Calu3 (cell line): ENCODE measurements at regions not wholly inside any gene's neighbourhood (a gene's known extent, or its start where the extent isn't known, plus 50 kb on each side); places are given as distances from the start of the nearest gene placed in this dataset.

Experiments
- BruUV-seq: library from RNA; stranded (reverse); fragments of 400-500 nt; replicated peaks from 2 replicates; lab custom pipeline; 2021; lab: Mats Ljungman, UMichigan
- CTCF ChIA-PET: fragments of 300-600 bp; sonication (Branson Sonifier 250); formaldehyde crosslinking; loops from one replicate; lab custom pipeline; 2022; ENCODE audit warnings: antibody characterized with exemption; lab: Charles Lee
- DNase-seq: peaks from one replicate; pipeline ENCODE4 v3.0.0; 2022
- H3K27ac Mint-ChIP-seq: one replicate; pipeline ENCODE4 v1.8.0; 2022; ENCODE audit warnings: mixed read lengths; ENCODE audit not compliant: unreplicated experiment
- H3K27me3 Mint-ChIP-seq: one replicate; pipeline ENCODE4 v1.8.0; 2022; ENCODE audit warnings: mixed read lengths; ENCODE audit not compliant: unreplicated experiment
- H3K36me3 Mint-ChIP-seq: one replicate; pipeline ENCODE4 v1.8.0; 2022; ENCODE audit warnings: mild to moderate bottlenecking, moderate library complexity, mixed read lengths; ENCODE audit not compliant: insufficient read depth, unreplicated experiment
- H3K4me1 Mint-ChIP-seq: one replicate; pipeline ENCODE4 v1.8.0; 2022; ENCODE audit warnings: mild to moderate bottlenecking, low read depth, mixed read lengths; ENCODE audit not compliant: unreplicated experiment
- H3K4me3 Mint-ChIP-seq: one replicate; pipeline ENCODE4 v1.8.0; 2022; ENCODE audit warnings: mild to moderate bottlenecking, low read depth, moderate library complexity, mixed read lengths; ENCODE audit not compliant: unreplicated experiment
- H3K9me3 Mint-ChIP-seq: one replicate; pipeline ENCODE4 v1.8.0; 2022; ENCODE audit warnings: low read depth, mixed read lengths; ENCODE audit not compliant: unreplicated experiment
- CTCF ChIP-seq: fragments of 200-600 bp; IDR thresholded peaks from one replicate; pipeline ENCODE4 v1.8.0; 2022; ENCODE audit warnings: antibody characterized with exemption; ENCODE audit not compliant: unreplicated experiment
- intact Hi-C: fragments of 100-400 bp; cut with micrococcal nuclease; formaldehyde crosslinking; loops from one replicate; pipeline ENCODE4 v1.10.0; 2022; ENCODE audit not compliant: unreplicated experiment

- Mint-ChIP-seq H3K27me3 (peaks cover 88% of the 10 kb centered on the region), H3K9me3 (no peaks in the 10 kb centered on the region), H3K36me3 (no peaks in the 10 kb centered on the region), H3K4me1 (peaks cover 12% of the 10 kb centered on the region), H3K27ac (no peak overlapping the region), H3K4me3 (no peak overlapping the region)
- BruUV-seq = no TSS peak
- no peak for TF ChIP-seq CTCF
- intact Hi-C loops = no loop called here
- CTCF ChIA-PET = no interaction called here
- DNase-seq = no peak
These were observed 347.2 kb downstream of the MATN1 start for GRCh38 chr1:30376054-30376697.

GRCh38 chr1:30375156-30375555 is 348.2 kb downstream of the MATN1 start:
- H3K36me3 Mint-ChIP-seq = no peaks in the 10 kb centered on the region
- H3K9me3 Mint-ChIP-seq = no peaks in the 10 kb centered on the region
- H3K4me3 Mint-ChIP-seq = no peak overlapping the region
- H3K27ac Mint-ChIP-seq = no peak overlapping the region
- no TSS peak for BruUV-seq
- intact Hi-C loops = no loop called here
- peaks cover 9% of the 10 kb centered on the region for H3K4me1 Mint-ChIP-seq
- no peak for TF ChIP-seq CTCF
- CTCF ChIA-PET = no interaction called here
- DNase-seq = no peak
- H3K27me3 Mint-ChIP-seq = peaks cover 91% of the 10 kb centered on the region

GRCh38 chr1:30374400-30375070 is 348.9 kb downstream of the MATN1 start:
- H3K9me3 Mint-ChIP-seq = no peaks in the 10 kb centered on the region
- no TSS peak for BruUV-seq
- intact Hi-C loops = no loop called here
- H3K36me3 Mint-ChIP-seq = no peaks in the 10 kb centered on the region
- DNase-seq = no peak
- CTCF ChIA-PET = no interaction called here
- H3K4me3 Mint-ChIP-seq = no peak overlapping the region
- H3K4me1 Mint-ChIP-seq = peaks cover 3% of the 10 kb centered on the region
- no peak for TF ChIP-seq CTCF
- peaks cover 89% of the 10 kb centered on the region for H3K27me3 Mint-ChIP-seq
- no peak overlapping the region for H3K27ac Mint-ChIP-seq

GRCh38 chr1:30373471-30374399 is 349.6 kb downstream of the MATN1 start:
- no TSS peak for BruUV-seq
- Mint-ChIP-seq H3K27ac (no peak overlapping the region), H3K36me3 (no peaks in the 10 kb centered on the region), H3K9me3 (no peaks in the 10 kb centered on the region), H3K4me3 (no peak overlapping the region), H3K27me3 (peaks cover 87% of the 10 kb centered on the region), H3K4me1 (no peaks in the 10 kb centered on the region)
- CTCF ChIA-PET = no interaction called here
- no peak for TF ChIP-seq CTCF
- intact Hi-C loops = no loop called here
- no peak for DNase-seq
